ENCODE measurements at regions not wholly inside any gene's neighbourhood (a gene's known extent, or its start where the extent isn't known, plus 50 kb on each side); places are given as distances from the start of the nearest gene placed in this dataset.

GRCh38 chr12:22880807-22881206, 255.8 kb downstream of the ETNK1 start:
- TF ChIP-seq CTCF (IDR thresholded peaks at IDR 0.05): no peak
- Histone ChIP-seq H3K9me3 (no peaks in the 10 kb centered on the region), H3K4me3 (no peak overlapping the region), H3K27ac (no peak overlapping the region), H3K4me1 (no peaks in the 10 kb centered on the region), H3K36me3 (no peaks in the 10 kb centered on the region), H3K27me3 (no peaks in the 10 kb centered on the region)
- no peak for DNase-seq (ENCODE audit: low spot score)

GRCh38 chr12:22881878-22882385, 257.0 kb downstream of the ETNK1 start:
- no peak for DNase-seq (ENCODE audit: low spot score)
- Histone ChIP-seq H3K36me3 (no peaks in the 10 kb centered on the region), H3K4me3 (no peak overlapping the region), H3K27me3 (no peaks in the 10 kb centered on the region), H3K9me3 (no peaks in the 10 kb centered on the region), H3K4me1 (no peaks in the 10 kb centered on the region), H3K27ac (no peak overlapping the region)
- no peak for TF ChIP-seq CTCF (IDR thresholded peaks at IDR 0.05)

GRCh38 chr12:22882559-22882958, 257.6 kb downstream of the ETNK1 start:
- H3K27me3 ChIP-seq: no peaks in the 10 kb centered on the region
- no peaks in the 10 kb centered on the region for H3K4me1 ChIP-seq
- H3K36me3 ChIP-seq: no peaks in the 10 kb centered on the region
- no peak for DNase-seq (ENCODE audit: low spot score)
- H3K4me3 ChIP-seq: no peak overlapping the region
- TF ChIP-seq CTCF (IDR thresholded peaks at IDR 0.05): no peak
- no peak overlapping the region for H3K27ac ChIP-seq
- H3K9me3 ChIP-seq: no peaks in the 10 kb centered on the region

GRCh38 chr12:22893878-22894277, 268.9 kb downstream of the ETNK1 start:
- no peak for TF ChIP-seq CTCF (IDR thresholded peaks at IDR 0.05)
- H3K27ac ChIP-seq: no peak overlapping the region
- H3K4me3 ChIP-seq: no peak overlapping the region
- no peaks in the 10 kb centered on the region for H3K4me1 ChIP-seq
- H3K36me3 ChIP-seq: no peaks in the 10 kb centered on the region
- no peak for DNase-seq (ENCODE audit: low spot score)
- H3K9me3 ChIP-seq: peaks cover 0 to 7% of the 10 kb centered on the region in 2 donors
- no peaks in the 10 kb centered on the region for H3K27me3 ChIP-seq

- no peak for TF ChIP-seq CTCF (IDR thresholded peaks at IDR 0.05)
- Histone ChIP-seq H3K4me3 (no peak overlapping the region), H3K4me1 (no peaks in the 10 kb centered on the region), H3K27me3 (no peaks in the 10 kb centered on the region), H3K9me3 (no peaks in the 10 kb centered on the region), H3K27ac (no peak overlapping the region), H3K36me3 (no peaks in the 10 kb centered on the region)
- DNase-seq (ENCODE audit: low spot score): no peak
These were observed 274.2 kb downstream of the ETNK1 start for GRCh38 chr12:22899184-22899583.

GRCh38 chr12:22900401-22900800, 275.4 kb downstream of the ETNK1 start:
- H3K4me3 ChIP-seq: no peak overlapping the region
- H3K9me3 ChIP-seq: no peaks in the 10 kb centered on the region
- H3K4me1 ChIP-seq: no peaks in the 10 kb centered on the region
- H3K27me3 ChIP-seq: no peaks in the 10 kb centered on the region
- DNase-seq (ENCODE audit: low spot score): no peak
- H3K36me3 ChIP-seq: no peaks in the 10 kb centered on the region
- TF ChIP-seq CTCF (IDR thresholded peaks at IDR 0.05): no peak
- H3K27ac ChIP-seq: no peak overlapping the region

Data from right atrium auricular region (tissue), 2 donors.